HCT116 (cell line): ENCODE measurements at regions not wholly inside any gene's neighbourhood (a gene's known extent, or its start where the extent isn't known, plus 50 kb on each side); places are given as distances from the start of the nearest gene placed in this dataset.

Experiments
- ATAC-seq: fragments of 200-7000 bp; cut with Tn5 transposase; 2 replicates; pipeline ENCODE4 v1.9.1; 2020; ENCODE audit warnings: mild to moderate bottlenecking, moderate library complexity
- BruUV-seq: library from RNA; stranded (reverse); fragments of 400-500 nt; replicated peaks from 2 replicates; lab custom pipeline; 2021; lab: Mats Ljungman, UMichigan
- CTCF ChIA-PET: fragments of 300-600 bp; sonication (Branson Sonifier 250); formaldehyde crosslinking; loops from one replicate; lab custom pipeline; 2021; ENCODE audit warnings: antibody characterized with exemption; lab: Charles Lee
- POLR2A ChIA-PET: fragments of 300-600, 350-600 bp; sonication (Branson Sonifier 250); formaldehyde crosslinking; loops from one replicate; lab custom pipeline; 2021; ENCODE audit warnings: antibody characterized with exemption; lab: Charles Lee
- RAD21 ChIA-PET, 2 experiments: fragments of 300-600 bp; sonication (Branson Sonifier 250); formaldehyde crosslinking; loops; one replicate each; lab custom pipeline; 2023; ENCODE audit warnings: low total read pairs in 2 of 2; ENCODE audit not compliant: uncharacterized antibody in 2 of 2, unreplicated experiment in 2 of 2, low non-redundant PET in 1 of 2; lab: Charles Lee
- DNase-seq: peaks from one replicate; pipeline ENCODE4 v3.0.0-alpha.2; 2010; ENCODE audit warnings: low read depth, low spot score
- H2AFZ ChIP-seq: fragments of 200-600 bp; shearing (Covaris generic), sonication (generic); 2 replicates; pipeline ENCODE4 v1.6.1; 2017; ENCODE audit warnings: low read depth, mixed run types, mixed read lengths, antibody characterized with exemption, low read length; ENCODE audit not compliant: poor library complexity, severe bottlenecking
- H3K27ac ChIP-seq: 2 replicates; pipeline ENCODE4 v1.5.1; 2012; ENCODE audit warnings: low read depth, low read length
- H3K27me3 ChIP-seq: fragments of 200-600 bp; sonication (generic); 2 replicates; pipeline ENCODE4 v1.6.1; 2016; ENCODE audit warnings: mixed run types, low read length, mixed read lengths; ENCODE audit not compliant: insufficient read depth
- H3K36me3 ChIP-seq, 2 experiments: fragments of 200-500 bp in 1 of 2; fragments of 200-600 bp in 1 of 2; sonication (Bioruptor generic) in 1 of 2; sonication (generic) in 1 of 2; 2 replicates each; pipeline versions ENCODE4 v1.5.1 to v1.6.1; 2014 to 2016; ENCODE audit warnings: low read length in 2 of 2, inconsistent platforms in 1 of 2, mixed read lengths in 1 of 2, mixed run types in 1 of 2; ENCODE audit not compliant: insufficient read depth in 2 of 2, control insufficient read depth in 1 of 2
- H3K4me1 ChIP-seq, 2 experiments: fragments of 200-600 bp in 1 of 2; sonication (generic) in 1 of 2; 2 replicates each; pipeline versions ENCODE4 v1.5.1 to v1.6.1; 2012 to 2017; ENCODE audit warnings: low read length in 2 of 2, inconsistent platforms in 1 of 2, mild to moderate bottlenecking in 1 of 2, mixed read lengths in 1 of 2, mixed run types in 1 of 2, moderate library complexity in 1 of 2; ENCODE audit not compliant: insufficient read depth in 2 of 2, control insufficient read depth in 1 of 2
- H3K4me2 ChIP-seq: fragments of 200-600 bp; sonication (generic); 2 replicates; pipeline ENCODE4 v1.6.1; 2017; ENCODE audit warnings: mixed run types, low read length, mixed read lengths
- H3K4me3 ChIP-seq, 2 experiments: fragments of 200-600 bp in 1 of 2; sonication (generic) in 1 of 2; replicated peaks in 1 of 2; 2 replicates each; pipeline ENCODE4 v1.5.1; 2011 to 2016; ENCODE audit warnings: low read length in 2 of 2, control low read depth in 1 of 2, low read depth in 1 of 2, mild to moderate bottlenecking in 1 of 2, mixed read lengths in 1 of 2, mixed run types in 1 of 2
- H3K79me2 ChIP-seq: fragments of 200-600 bp; sonication (generic); 2 replicates; pipeline ENCODE4 v1.6.1; 2017; ENCODE audit warnings: mild to moderate bottlenecking, mixed run types, low read length, moderate library complexity, mixed read lengths; ENCODE audit not compliant: insufficient read depth
- H3K9ac ChIP-seq: fragments of 200-600 bp; sonication (generic); 2 replicates; pipeline ENCODE4 v1.6.1; 2016; ENCODE audit warnings: low read length, mixed read lengths
- H3K9me2 ChIP-seq: fragments of 200-600 bp; sonication (generic), shearing (Covaris generic); 2 replicates; pipeline ENCODE4 v1.6.1; 2017; ENCODE audit warnings: mixed run types, mild to moderate bottlenecking, moderate library complexity; ENCODE audit not compliant: insufficient read depth
- H3K9me3 ChIP-seq, 2 experiments: fragments of 200-500 bp in 1 of 2; fragments of 200-600 bp in 1 of 2; sonication (Bioruptor generic) in 1 of 2; sonication (generic) in 1 of 2; 2 replicates each; pipeline ENCODE4 v1.6.1; 2014 to 2017; ENCODE audit warnings: low read length in 2 of 2, mixed read lengths in 2 of 2, inconsistent platforms in 1 of 2, low read depth in 1 of 2, mild to moderate bottlenecking in 1 of 2, mixed run types in 1 of 2, moderate library complexity in 1 of 2; ENCODE audit not compliant: control insufficient read depth in 1 of 2, insufficient read depth in 1 of 2
- H4K20me1 ChIP-seq: fragments of 200-600 bp; sonication (generic), shearing (Covaris generic); 2 replicates; pipeline ENCODE4 v1.6.1; 2017; ENCODE audit warnings: mixed run types, mild to moderate bottlenecking, moderate library complexity; ENCODE audit not compliant: insufficient read depth
- EGR1 ChIP-seq: IDR thresholded peaks from 2 replicates; pipeline ENCODE4 v1.6.1; 2012; ENCODE audit warnings: low read depth
- EZH2phosphoT487 ChIP-seq: fragments of 200-600 bp; IDR thresholded peaks from 2 replicates; pipeline ENCODE4 v1.6.1; 2018; ENCODE audit warnings: antibody characterized with exemption, borderline replicate concordance
- POLR2A ChIP-seq: IDR thresholded peaks from 2 replicates; pipeline ENCODE4 v1.7.0; 2011; ENCODE audit warnings: borderline replicate concordance; ENCODE audit not compliant: insufficient read depth, insufficient read length; ENCODE audit errors: extremely low read depth
- POLR2AphosphoS5 ChIP-seq: IDR thresholded peaks from 2 replicates; pipeline ENCODE4 v1.6.1; 2011; ENCODE audit warnings: mild to moderate bottlenecking, low read depth, low read length, moderate library complexity
- RAD21 ChIP-seq: IDR thresholded peaks from 2 replicates; pipeline ENCODE4 v1.6.1; 2012; ENCODE audit warnings: low read depth, mild to moderate bottlenecking
- TCF7L2 ChIP-seq: IDR thresholded peaks from 2 replicates; pipeline ENCODE4 v1.7.0; 2011; ENCODE audit warnings: borderline replicate concordance, inconsistent platforms; ENCODE audit not compliant: insufficient read depth, insufficient read length; ENCODE audit errors: extremely low read depth
- YY1 ChIP-seq: IDR thresholded peaks from 2 replicates; pipeline ENCODE4 v1.6.1; 2011; ENCODE audit warnings: low read length, low read depth, moderate library complexity, mild to moderate bottlenecking; ENCODE audit not compliant: insufficient replicate concordance; ENCODE audit errors: extremely low read depth
- intact Hi-C: fragments of 100-400 bp; cut with micrococcal nuclease; formaldehyde crosslinking; loops from 2 replicates; pipeline ENCODE4 v1.10.0; 2022
- TF ChIP-seq, protein P1 (sequence below), 3 experiments: fragments of 200-600 bp in 1 of 3; sonication (generic) in 1 of 3; IDR thresholded peaks in 2 of 3; conservative IDR thresholded peaks in 1 of 3; 2 replicates each; pipeline ENCODE4 v1.5.1; 2012 to 2017; ENCODE audit warnings: low read depth in 2 of 3, low read length in 2 of 3, antibody characterized with exemption in 1 of 3, borderline replicate concordance in 1 of 3, control low read depth in 1 of 3, mild to moderate bottlenecking in 1 of 3, mixed read lengths in 1 of 3, mixed run types in 1 of 3, moderate library complexity in 1 of 3; ENCODE audit not compliant: insufficient read depth in 1 of 3
- TF ChIP-seq, protein P2 (sequence below): IDR thresholded peaks from 2 replicates; pipeline ENCODE4 v1.6.1; 2012
- TF ChIP-seq, protein P3 (sequence below): IDR thresholded peaks from 2 replicates; pipeline ENCODE4 v1.6.1; 2012; ENCODE audit warnings: low read depth

DNA sequence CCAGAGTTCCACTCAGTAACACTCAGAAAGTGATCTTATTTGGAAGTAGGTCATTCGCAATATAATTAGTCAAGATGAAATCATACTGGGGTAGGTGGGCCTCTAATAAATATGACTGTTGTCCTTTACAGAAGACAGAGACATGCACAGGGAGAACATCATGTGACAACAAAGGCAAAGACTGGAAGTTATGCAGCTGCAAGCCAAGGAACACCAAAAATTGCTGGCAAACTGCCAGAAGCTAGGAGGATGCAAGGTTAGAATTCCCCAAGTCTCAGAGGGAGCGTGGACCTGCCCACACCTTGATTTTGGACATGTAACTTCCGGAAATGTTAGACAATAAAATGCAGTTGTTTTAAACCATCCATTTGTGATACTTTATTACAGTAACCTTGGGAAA, 471.5 kb upstream of the AGTR1 start:
- DNase-seq (no peak), ATAC-seq (no peak)
- no peaks in the 10 kb centered on the region for H4K20me1 ChIP-seq
- H3K4me2 ChIP-seq: no peak overlapping the region
- TF ChIP-seq TCF7L2 (no peak), YY1 (no peak), RAD21 (no peak), EZH2phosphoT487 (no peak)
- TF ChIP-seq, protein P1, sequence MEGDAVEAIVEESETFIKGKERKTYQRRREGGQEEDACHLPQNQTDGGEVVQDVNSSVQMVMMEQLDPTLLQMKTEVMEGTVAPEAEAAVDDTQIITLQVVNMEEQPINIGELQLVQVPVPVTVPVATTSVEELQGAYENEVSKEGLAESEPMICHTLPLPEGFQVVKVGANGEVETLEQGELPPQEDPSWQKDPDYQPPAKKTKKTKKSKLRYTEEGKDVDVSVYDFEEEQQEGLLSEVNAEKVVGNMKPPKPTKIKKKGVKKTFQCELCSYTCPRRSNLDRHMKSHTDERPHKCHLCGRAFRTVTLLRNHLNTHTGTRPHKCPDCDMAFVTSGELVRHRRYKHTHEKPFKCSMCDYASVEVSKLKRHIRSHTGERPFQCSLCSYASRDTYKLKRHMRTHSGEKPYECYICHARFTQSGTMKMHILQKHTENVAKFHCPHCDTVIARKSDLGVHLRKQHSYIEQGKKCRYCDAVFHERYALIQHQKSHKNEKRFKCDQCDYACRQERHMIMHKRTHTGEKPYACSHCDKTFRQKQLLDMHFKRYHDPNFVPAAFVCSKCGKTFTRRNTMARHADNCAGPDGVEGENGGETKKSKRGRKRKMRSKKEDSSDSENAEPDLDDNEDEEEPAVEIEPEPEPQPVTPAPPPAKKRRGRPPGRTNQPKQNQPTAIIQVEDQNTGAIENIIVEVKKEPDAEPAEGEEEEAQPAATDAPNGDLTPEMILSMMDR (IDR thresholded peaks at IDR 0.05 in 2 of 3, conservative IDR thresholded peaks at IDR 0.05 in 1 of 3; ENCODE audit: borderline replicate concordance in 1 of 3, insufficient read depth in 1 of 3, low read depth in 2 of 3, low read length in 2 of 3): no peak
- TF ChIP-seq, protein P2, sequence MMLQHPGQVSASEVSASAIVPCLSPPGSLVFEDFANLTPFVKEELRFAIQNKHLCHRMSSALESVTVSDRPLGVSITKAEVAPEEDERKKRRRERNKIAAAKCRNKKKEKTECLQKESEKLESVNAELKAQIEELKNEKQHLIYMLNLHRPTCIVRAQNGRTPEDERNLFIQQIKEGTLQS: no peak
- H3K36me3 ChIP-seq: no peaks in the 10 kb centered on the region
- intact Hi-C loops: no loop called here
- RAD21 ChIA-PET: no interaction called here
- H3K27me3 ChIP-seq: no peaks in the 10 kb centered on the region
- H3K4me1 ChIP-seq: no peaks in the 10 kb centered on the region
- CTCF ChIA-PET: no interaction called here
- POLR2A ChIA-PET: no interaction called here
- no TSS peak for BruUV-seq
- no peaks in the 10 kb centered on the region for H3K9me3 ChIP-seq
- H3K4me3 ChIP-seq: no peak overlapping the region
- H2AFZ ChIP-seq: no peak overlapping the region
- H3K9me2 ChIP-seq: no peaks in the 10 kb centered on the region; the same call in 1 of the 2 replicates
- H3K9ac ChIP-seq: no peak overlapping the region
- H3K79me2 ChIP-seq: no peaks in the 10 kb centered on the region
- no peak overlapping the region for H3K27ac ChIP-seq

DNA sequence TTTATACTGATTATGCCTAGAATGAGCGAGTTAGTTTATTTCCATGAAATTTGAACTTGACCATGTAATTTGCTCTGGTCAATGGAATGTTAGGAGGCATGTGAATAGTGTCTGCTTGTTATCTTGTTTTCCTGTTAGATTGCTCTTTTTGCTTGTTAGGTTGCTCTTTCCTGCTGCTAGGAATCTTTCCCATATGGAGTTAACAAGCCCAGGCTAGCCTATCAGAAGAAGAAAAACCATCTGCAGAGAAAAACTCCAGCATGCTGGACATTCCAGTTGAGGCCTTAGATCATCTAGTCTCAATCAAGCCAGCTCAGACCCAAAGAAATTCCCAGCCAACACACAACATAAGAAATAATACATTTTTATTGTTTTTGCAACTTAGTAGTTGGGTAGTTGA, 470.2 kb upstream of the AGTR1 start:
- DNase-seq: no peak
- TF ChIP-seq POLR2A (no peak), POLR2AphosphoS5 (no peak), RAD21 (no peak), EGR1 (no peak)
- TF ChIP-seq, protein P1 (IDR thresholded peaks at IDR 0.05 in 2 of 3, conservative IDR thresholded peaks at IDR 0.05 in 1 of 3; ENCODE audit: borderline replicate concordance in 1 of 3, insufficient read depth in 1 of 3, low read depth in 2 of 3, low read length in 2 of 3): no peak
- TF ChIP-seq, protein P2: no peak
- TF ChIP-seq, protein P3, sequence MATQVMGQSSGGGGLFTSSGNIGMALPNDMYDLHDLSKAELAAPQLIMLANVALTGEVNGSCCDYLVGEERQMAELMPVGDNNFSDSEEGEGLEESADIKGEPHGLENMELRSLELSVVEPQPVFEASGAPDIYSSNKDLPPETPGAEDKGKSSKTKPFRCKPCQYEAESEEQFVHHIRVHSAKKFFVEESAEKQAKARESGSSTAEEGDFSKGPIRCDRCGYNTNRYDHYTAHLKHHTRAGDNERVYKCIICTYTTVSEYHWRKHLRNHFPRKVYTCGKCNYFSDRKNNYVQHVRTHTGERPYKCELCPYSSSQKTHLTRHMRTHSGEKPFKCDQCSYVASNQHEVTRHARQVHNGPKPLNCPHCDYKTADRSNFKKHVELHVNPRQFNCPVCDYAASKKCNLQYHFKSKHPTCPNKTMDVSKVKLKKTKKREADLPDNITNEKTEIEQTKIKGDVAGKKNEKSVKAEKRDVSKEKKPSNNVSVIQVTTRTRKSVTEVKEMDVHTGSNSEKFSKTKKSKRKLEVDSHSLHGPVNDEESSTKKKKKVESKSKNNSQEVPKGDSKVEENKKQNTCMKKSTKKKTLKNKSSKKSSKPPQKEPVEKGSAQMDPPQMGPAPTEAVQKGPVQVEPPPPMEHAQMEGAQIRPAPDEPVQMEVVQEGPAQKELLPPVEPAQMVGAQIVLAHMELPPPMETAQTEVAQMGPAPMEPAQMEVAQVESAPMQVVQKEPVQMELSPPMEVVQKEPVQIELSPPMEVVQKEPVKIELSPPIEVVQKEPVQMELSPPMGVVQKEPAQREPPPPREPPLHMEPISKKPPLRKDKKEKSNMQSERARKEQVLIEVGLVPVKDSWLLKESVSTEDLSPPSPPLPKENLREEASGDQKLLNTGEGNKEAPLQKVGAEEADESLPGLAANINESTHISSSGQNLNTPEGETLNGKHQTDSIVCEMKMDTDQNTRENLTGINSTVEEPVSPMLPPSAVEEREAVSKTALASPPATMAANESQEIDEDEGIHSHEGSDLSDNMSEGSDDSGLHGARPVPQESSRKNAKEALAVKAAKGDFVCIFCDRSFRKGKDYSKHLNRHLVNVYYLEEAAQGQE: no peak

More for the DNA sequence above, 470.2 kb upstream of the AGTR1 start:
- Histone ChIP-seq H3K27ac (no peak overlapping the region), H3K4me2 (no peak overlapping the region), H3K9me2 (no peaks in the 10 kb centered on the region), H3K79me2 (no peaks in the 10 kb centered on the region), H4K20me1 (no peaks in the 10 kb centered on the region), H3K4me3 (no peak overlapping the region), H3K9me3 (no peaks in the 10 kb centered on the region), H3K9ac (no peak overlapping the region), H3K27me3 (no peaks in the 10 kb centered on the region), H3K36me3 (no peaks in the 10 kb centered on the region), H2AFZ (no peak overlapping the region), H3K4me1 (no peaks in the 10 kb centered on the region)
- POLR2A ChIA-PET: no interaction called here
- RAD21 ChIA-PET: no interaction called here
- no peak for ATAC-seq
- no TSS peak for BruUV-seq
- CTCF ChIA-PET: no interaction called here
- intact Hi-C loops: no loop called here
